GM12878 (cell line): ENCODE measurements at regions not wholly inside any gene's neighbourhood (a gene's known extent, or its start where the extent isn't known, plus 50 kb on each side); places are given as distances from the start of the nearest gene placed in this dataset.

Source experiments
- CEBPB ChIP-seq, 2 experiments: fragments of 150-350 bp in 1 of 2; IDR thresholded peaks; 2 replicates each; pipeline ENCODE4 v1.6.1; 2012 to 2014; ENCODE audit warnings: low read depth in 2 of 2, low read length in 2 of 2, borderline replicate concordance in 1 of 2, inconsistent platforms in 1 of 2
- EP300 ChIP-seq, 2 experiments: fragments of 150-350 bp in 1 of 2; IDR thresholded peaks; 2 replicates each; pipeline ENCODE4 v1.6.1; 2011 to 2012; ENCODE audit warnings: low read depth in 2 of 2, low read length in 2 of 2, borderline replicate concordance in 1 of 2, improper control_type of control experiment in 1 of 2, inconsistent platforms in 1 of 2; ENCODE audit not compliant: control insufficient read depth in 1 of 2
- KAT2A ChIP-seq: conservative IDR thresholded peaks from 2 replicates; pipeline ENCODE4 v1.6.1; 2011; ENCODE audit warnings: low read depth, low read length; ENCODE audit not compliant: control insufficient read depth
- NFYB ChIP-seq: IDR thresholded peaks from 2 replicates; pipeline ENCODE4 v1.6.1; 2011; ENCODE audit warnings: low read depth, mild to moderate bottlenecking, low read length, improper control_type of control experiment, moderate library complexity; ENCODE audit not compliant: insufficient read depth
- SMAD1 ChIP-seq: fragments of 450-650 bp; IDR thresholded peaks from 2 replicates; pipeline ENCODE4 v1.6.1; 2018; ENCODE audit warnings: mild to moderate bottlenecking, low read depth; ENCODE audit not compliant: partially characterized antibody
- YY1 ChIP-seq: IDR thresholded peaks from 2 replicates; pipeline ENCODE4 v1.6.1; 2011; ENCODE audit warnings: low read depth, mild to moderate bottlenecking, low read length
- ZNF217 ChIP-seq: fragments of 450-650 bp; IDR thresholded peaks from 2 replicates; pipeline ENCODE4 v1.6.1; 2017; ENCODE audit warnings: antibody characterized with exemption, mild to moderate bottlenecking
- ZNF274 ChIP-seq: IDR thresholded peaks from one replicate; pipeline ENCODE4 v1.8.0; 2011; ENCODE audit not compliant: insufficient read length, insufficient read depth
- TF ChIP-seq, protein P1 (sequence below), 3 experiments: IDR thresholded peaks in 2 of 3; conservative IDR thresholded peaks in 1 of 3; 2 replicates each; pipeline ENCODE4 v1.5.1; 2011; ENCODE audit warnings: low read depth in 3 of 3, low read length in 3 of 3, mild to moderate bottlenecking in 3 of 3, control low read depth in 2 of 3, moderate library complexity in 2 of 3, inconsistent platforms in 1 of 3, mixed read lengths in 1 of 3; ENCODE audit not compliant: control insufficient read depth in 2 of 3, insufficient read depth in 1 of 3; ENCODE audit errors: extremely low read depth in 1 of 3
- TF ChIP-seq, protein P2 (sequence below): IDR thresholded peaks from 2 replicates; pipeline ENCODE4 v1.6.1; 2012; ENCODE audit warnings: low read depth, low read length, improper control_type of control experiment
- TF ChIP-seq, protein P3 (sequence below): fragments of 150-350 bp; IDR thresholded peaks from 2 replicates; pipeline ENCODE4 v1.6.1; 2016; ENCODE audit warnings: low read depth, low read length

DNA sequence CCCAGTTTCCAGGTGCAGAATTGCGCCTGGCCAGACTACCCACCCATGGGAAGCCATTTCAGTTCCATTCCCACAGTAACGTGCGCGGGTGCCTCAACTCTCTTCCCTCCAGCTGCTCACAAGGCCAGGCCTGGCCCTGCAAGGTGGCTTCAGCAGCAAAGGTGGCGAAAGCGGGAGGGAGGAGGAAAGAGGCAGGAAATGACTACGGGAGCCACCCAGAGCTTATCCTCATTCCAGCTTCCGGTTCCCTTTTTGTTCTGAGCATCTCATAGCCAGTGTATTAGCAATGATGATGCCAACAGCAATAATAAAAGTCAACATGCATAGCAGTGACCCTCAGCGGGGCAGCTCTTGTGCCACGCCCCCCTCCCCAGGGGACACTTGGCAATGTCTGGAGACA is 101.5 kb upstream of the BOD1 start:
- TF ChIP-seq, protein P1, sequence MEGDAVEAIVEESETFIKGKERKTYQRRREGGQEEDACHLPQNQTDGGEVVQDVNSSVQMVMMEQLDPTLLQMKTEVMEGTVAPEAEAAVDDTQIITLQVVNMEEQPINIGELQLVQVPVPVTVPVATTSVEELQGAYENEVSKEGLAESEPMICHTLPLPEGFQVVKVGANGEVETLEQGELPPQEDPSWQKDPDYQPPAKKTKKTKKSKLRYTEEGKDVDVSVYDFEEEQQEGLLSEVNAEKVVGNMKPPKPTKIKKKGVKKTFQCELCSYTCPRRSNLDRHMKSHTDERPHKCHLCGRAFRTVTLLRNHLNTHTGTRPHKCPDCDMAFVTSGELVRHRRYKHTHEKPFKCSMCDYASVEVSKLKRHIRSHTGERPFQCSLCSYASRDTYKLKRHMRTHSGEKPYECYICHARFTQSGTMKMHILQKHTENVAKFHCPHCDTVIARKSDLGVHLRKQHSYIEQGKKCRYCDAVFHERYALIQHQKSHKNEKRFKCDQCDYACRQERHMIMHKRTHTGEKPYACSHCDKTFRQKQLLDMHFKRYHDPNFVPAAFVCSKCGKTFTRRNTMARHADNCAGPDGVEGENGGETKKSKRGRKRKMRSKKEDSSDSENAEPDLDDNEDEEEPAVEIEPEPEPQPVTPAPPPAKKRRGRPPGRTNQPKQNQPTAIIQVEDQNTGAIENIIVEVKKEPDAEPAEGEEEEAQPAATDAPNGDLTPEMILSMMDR (IDR thresholded peaks at IDR 0.05 in 2 of 3, conservative IDR thresholded peaks at IDR 0.05 in 1 of 3; ENCODE audit: control insufficient read depth in 2 of 3, extremely low read depth in 1 of 3, insufficient read depth in 1 of 3, low read depth in 3 of 3, low read length in 3 of 3): no peak
- TF ChIP-seq YY1 (no peak), ZNF217 (no peak), EP300 (IDR thresholded peaks at IDR 0.05; ENCODE audit: borderline replicate concordance in 1 of 2, control insufficient read depth in 1 of 2, low read depth in 2 of 2, low read length in 2 of 2) (no peak), ZNF274 (no peak), SMAD1 (no peak), CEBPB (IDR thresholded peaks at IDR 0.05; ENCODE audit: borderline replicate concordance in 1 of 2, low read depth in 2 of 2, low read length in 2 of 2) (no peak), KAT2A (no peak), NFYB (no peak)
- TF ChIP-seq, protein P2, sequence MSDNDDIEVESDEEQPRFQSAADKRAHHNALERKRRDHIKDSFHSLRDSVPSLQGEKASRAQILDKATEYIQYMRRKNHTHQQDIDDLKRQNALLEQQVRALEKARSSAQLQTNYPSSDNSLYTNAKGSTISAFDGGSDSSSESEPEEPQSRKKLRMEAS: no peak
- TF ChIP-seq, protein P3, sequence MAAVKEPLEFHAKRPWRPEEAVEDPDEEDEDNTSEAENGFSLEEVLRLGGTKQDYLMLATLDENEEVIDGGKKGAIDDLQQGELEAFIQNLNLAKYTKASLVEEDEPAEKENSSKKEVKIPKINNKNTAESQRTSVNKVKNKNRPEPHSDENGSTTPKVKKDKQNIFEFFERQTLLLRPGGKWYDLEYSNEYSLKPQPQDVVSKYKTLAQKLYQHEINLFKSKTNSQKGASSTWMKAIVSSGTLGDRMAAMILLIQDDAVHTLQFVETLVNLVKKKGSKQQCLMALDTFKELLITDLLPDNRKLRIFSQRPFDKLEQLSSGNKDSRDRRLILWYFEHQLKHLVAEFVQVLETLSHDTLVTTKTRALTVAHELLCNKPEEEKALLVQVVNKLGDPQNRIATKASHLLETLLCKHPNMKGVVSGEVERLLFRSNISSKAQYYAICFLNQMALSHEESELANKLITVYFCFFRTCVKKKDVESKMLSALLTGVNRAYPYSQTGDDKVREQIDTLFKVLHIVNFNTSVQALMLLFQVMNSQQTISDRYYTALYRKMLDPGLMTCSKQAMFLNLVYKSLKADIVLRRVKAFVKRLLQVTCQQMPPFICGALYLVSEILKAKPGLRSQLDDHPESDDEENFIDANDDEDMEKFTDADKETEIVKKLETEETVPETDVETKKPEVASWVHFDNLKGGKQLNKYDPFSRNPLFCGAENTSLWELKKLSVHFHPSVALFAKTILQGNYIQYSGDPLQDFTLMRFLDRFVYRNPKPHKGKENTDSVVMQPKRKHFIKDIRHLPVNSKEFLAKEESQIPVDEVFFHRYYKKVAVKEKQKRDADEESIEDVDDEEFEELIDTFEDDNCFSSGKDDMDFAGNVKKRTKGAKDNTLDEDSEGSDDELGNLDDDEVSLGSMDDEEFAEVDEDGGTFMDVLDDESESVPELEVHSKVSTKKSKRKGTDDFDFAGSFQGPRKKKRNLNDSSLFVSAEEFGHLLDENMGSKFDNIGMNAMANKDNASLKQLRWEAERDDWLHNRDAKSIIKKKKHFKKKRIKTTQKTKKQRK: no peak
